HG03457 (cell line): ENCODE measurements at regions not wholly inside any gene's neighbourhood (a gene's known extent, or its start where the extent isn't known, plus 50 kb on each side); places are given as distances from the start of the nearest gene placed in this dataset.

Source experiments
- ATAC-seq: cut with Tn5 transposase; IDR thresholded peaks from one replicate; pipeline ENCODE4 v1.9.1; 2021; ENCODE audit warnings: moderate number of reproducible peaks; ENCODE audit not compliant: unreplicated experiment

GRCh38 chrX:21056622-21057021 is 317.6 kb upstream of the CNKSR2 start:
- no peak for ATAC-seq

- no peak for ATAC-seq
These were observed 327.2 kb upstream of the CNKSR2 start for GRCh38 chrX:21047034-21047455.

- ATAC-seq: no peak
These were observed 359.9 kb upstream of the CNKSR2 start for GRCh38 chrX:21014326-21014725.

GRCh38 chrX:21004835-21005234 is 369.4 kb upstream of the CNKSR2 start:
- no peak for ATAC-seq

GRCh38 chrX:20995829-20996228 is 378.4 kb upstream of the CNKSR2 start:
- no peak for ATAC-seq

GRCh38 chrX:20989361-20989760 is 384.9 kb upstream of the CNKSR2 start:
- ATAC-seq: no peak

GRCh38 chrX:20988804-20989203 is 385.4 kb upstream of the CNKSR2 start:
- no peak for ATAC-seq

GRCh38 chrX:20988118-20988517 is 386.1 kb upstream of the CNKSR2 start:
- no peak for ATAC-seq

- ATAC-seq: no peak
These were observed 393.8 kb upstream of the CNKSR2 start for GRCh38 chrX:20980426-20980825.

- ATAC-seq: no peak
These were observed 399.9 kb upstream of the CNKSR2 start for GRCh38 chrX:20974326-20974725.

GRCh38 chrX:20973038-20973437 is 401.2 kb upstream of the CNKSR2 start:
- ATAC-seq: no peak

- no peak for ATAC-seq
These were observed 403.0 kb upstream of the CNKSR2 start for GRCh38 chrX:20971250-20971649.

GRCh38 chrX:20969565-20969964 is 404.7 kb upstream of the CNKSR2 start:
- ATAC-seq: no peak

GRCh38 chrX:20968996-20969395 is 405.2 kb upstream of the CNKSR2 start:
- ATAC-seq: no peak

GRCh38 chrX:20967725-20968124 is 406.5 kb upstream of the CNKSR2 start:
- ATAC-seq: no peak

GRCh38 chrX:20965270-20966044 is 408.8 kb upstream of the CNKSR2 start:
- ATAC-seq: no peak

- ATAC-seq: no peak
These were observed 420.2 kb upstream of the CNKSR2 start for GRCh38 chrX:20954014-20954413.

GRCh38 chrX:20952180-20952579 is 422.0 kb upstream of the CNKSR2 start:
- ATAC-seq: no peak

GRCh38 chrX:20951016-20951810 is 423.0 kb upstream of the CNKSR2 start:
- ATAC-seq: no peak

- ATAC-seq: no peak
These were observed 426.8 kb upstream of the CNKSR2 start for GRCh38 chrX:20947411-20947912.

GRCh38 chrX:20913760-20914159 is 460.5 kb upstream of the CNKSR2 start:
- ATAC-seq: no peak

GRCh38 chrX:20906571-20906970 is 467.6 kb upstream of the CNKSR2 start:
- ATAC-seq: no peak
